AG04449 (cell line): ENCODE measurements at regions not wholly inside any gene's neighbourhood (a gene's known extent, or its start where the extent isn't known, plus 50 kb on each side); places are given as distances from the start of the nearest gene placed in this dataset.
"Not testable (repeated sequence)": the region's sequence is repeated elsewhere in the genome, so short reads cannot be mapped to it uniquely, and the experiment has no call there.

Experiments used
- CTCF ChIA-PET: fragments of 350-600 bp; formaldehyde crosslinking; extraction: SDS; loops from one replicate; lab custom pipeline; 2021; ENCODE audit warnings: antibody characterized with exemption; lab: Yijun Ruan, JAX
- POLR2A ChIA-PET: fragments of 400-600, 350-600 bp; formaldehyde crosslinking; extraction: SDS; loops from one replicate; lab custom pipeline; 2020; ENCODE audit warnings: antibody characterized with exemption, inconsistent platforms; lab: Yijun Ruan, JAX
- DNase-seq: peaks from one replicate; pipeline ENCODE4 v3.0.0-alpha.2; 2010; ENCODE audit warnings: low read depth, low spot score
- H3K4me3 ChIP-seq: 2 replicates; pipeline ENCODE4 v1.5.1; 2011; ENCODE audit warnings: low read depth, mild to moderate bottlenecking, control low read depth, low read length
- TF ChIP-seq, protein P1 (sequence below): IDR thresholded peaks from one replicate; pipeline ENCODE4 v1.5.1; 2011; ENCODE audit warnings: mild to moderate bottlenecking, moderate library complexity, low read length, control low read depth, inconsistent platforms; ENCODE audit not compliant: insufficient read depth; ENCODE audit errors: missing control alignments

DNA sequence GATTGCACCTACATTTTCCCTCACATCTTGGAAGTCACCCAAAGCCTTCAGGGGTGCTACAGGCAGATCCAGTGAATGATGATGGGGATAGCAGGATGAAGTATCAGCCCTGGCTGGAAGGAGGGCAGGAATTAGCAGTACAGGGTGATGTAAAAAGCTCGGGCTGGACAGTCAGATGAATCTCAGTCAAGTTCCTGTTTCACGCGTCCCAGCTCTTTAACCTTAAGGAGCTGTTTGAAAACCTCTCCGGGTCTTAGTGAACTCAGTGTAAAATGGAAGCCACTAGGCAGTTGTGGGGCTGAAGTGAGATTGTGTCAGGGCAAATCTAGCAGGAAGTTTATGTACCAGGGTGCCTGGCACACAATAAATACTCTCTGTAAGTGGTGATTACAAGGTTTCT, 166.4 kb upstream of the PROK2 start:
- ChIA-PET POLR2A (no interaction called here), CTCF (interaction anchor here (0.6 to 3.9 kb wide), 5 partner anchors 16 to 867 kb away, joined by 3 to 16 read pairs (median 3); no protein-coding TSS in a partner anchor)

DNA sequence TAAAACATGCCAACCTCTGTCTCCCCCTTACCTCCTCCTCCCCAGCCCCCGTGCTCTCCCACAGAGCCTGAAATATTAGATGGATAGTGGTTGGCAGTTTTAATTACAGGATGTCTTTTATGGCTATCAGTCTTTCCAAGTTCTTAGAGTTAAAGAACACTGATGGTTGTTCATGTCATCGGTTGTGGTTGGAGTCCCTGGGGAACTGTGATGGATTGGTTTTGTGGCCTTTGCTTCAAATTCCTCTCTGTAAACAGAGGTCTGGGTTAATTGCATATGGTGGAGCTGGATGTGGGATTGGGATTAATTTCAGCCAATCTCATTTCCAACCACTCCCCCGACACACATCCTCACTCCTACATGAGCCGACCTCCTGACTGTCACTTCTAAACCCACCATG, 164.5 kb upstream of the PROK2 start:
- CTCF ChIA-PET, result interaction anchor here (0.6 to 0.9 kb wide), 2 partner anchors 11 to 259 kb away, joined by 3 read pairs; no protein-coding TSS in a partner anchor
- POLR2A ChIA-PET, result no interaction called here
- TF ChIP-seq, protein P1, sequence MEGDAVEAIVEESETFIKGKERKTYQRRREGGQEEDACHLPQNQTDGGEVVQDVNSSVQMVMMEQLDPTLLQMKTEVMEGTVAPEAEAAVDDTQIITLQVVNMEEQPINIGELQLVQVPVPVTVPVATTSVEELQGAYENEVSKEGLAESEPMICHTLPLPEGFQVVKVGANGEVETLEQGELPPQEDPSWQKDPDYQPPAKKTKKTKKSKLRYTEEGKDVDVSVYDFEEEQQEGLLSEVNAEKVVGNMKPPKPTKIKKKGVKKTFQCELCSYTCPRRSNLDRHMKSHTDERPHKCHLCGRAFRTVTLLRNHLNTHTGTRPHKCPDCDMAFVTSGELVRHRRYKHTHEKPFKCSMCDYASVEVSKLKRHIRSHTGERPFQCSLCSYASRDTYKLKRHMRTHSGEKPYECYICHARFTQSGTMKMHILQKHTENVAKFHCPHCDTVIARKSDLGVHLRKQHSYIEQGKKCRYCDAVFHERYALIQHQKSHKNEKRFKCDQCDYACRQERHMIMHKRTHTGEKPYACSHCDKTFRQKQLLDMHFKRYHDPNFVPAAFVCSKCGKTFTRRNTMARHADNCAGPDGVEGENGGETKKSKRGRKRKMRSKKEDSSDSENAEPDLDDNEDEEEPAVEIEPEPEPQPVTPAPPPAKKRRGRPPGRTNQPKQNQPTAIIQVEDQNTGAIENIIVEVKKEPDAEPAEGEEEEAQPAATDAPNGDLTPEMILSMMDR, result no peak
- no peak for DNase-seq
- no peak overlapping the region for H3K4me3 ChIP-seq

More for the DNA sequence above, 166.4 kb upstream of the PROK2 start:
- TF ChIP-seq, protein P1, result no peak
- no peak overlapping the region for H3K4me3 ChIP-seq
- DNase-seq, result no peak

DNA sequence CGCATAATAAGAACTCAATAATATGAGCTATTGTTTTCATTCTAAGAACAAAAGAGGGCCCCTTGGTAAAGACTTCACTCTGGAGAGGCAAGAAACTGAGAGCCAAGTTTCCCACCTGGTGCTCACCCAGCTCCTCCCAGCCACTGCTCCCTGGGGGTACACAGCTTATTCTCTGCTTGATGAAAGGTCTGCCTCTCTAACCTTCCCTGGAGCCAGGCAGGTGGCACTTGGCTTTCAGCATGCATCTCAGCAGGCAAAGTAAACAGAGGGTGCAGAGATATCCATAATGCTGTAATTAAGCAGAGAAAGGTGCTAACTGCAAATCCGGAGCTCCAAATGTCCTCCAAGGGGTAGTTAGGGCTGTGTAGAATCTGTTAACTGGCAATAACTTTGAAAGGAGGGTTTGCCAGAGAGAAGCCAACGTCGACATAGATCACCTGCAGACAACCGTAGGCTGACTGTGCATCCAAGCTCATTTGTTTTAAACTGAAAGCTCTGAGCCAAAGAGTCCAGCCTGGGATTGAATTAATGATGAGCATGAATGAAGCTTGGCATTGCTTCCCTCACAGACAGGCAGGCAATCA, 159.6 kb upstream of the PROK2 start:
- no peak overlapping the region for H3K4me3 ChIP-seq
- TF ChIP-seq, protein P1, result no peak
- DNase-seq, result no peak
- CTCF ChIA-PET, result interaction anchor here (2.1 kb wide), 1 partner anchor 69 kb away, joined by 5 read pairs; no protein-coding TSS in a partner anchor
- POLR2A ChIA-PET, result no interaction called here

DNA sequence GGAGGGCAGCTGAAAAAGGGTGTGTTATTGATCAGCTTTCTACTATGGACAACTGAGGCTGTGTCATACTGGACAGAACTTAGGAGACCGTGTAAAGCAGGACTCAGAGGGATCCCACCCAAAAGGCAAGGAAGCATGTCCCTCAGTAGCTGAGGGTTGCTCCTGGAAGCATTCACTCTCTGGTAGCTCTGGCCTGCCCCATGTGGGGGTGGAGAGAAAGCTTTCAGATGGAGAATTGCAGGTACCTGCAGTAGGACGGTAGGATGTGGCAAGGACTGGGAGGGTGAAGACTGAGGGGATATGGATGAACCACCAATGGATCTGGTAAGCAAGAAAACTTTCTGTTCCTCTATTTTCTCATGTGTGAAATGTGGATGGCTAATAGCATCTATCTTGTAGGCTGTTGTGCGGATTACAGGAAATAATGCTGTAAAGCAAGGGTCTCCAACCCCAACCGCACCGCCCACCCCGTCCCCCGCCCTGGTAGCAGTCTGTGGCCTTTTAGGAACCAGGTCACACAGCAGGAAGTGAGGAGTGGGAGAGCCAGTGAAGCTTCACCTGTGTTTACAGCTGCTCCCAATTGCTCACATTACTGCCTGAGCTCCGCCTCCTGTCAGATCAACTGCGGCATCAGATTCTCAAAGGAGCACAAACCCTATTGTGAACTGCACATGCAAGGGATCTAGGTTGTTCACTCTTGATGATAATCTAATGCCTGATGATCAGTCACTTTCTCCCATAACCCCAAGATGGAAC, 157.7 kb upstream of the PROK2 start:
- CTCF ChIA-PET, result interaction anchor here (0.8 to 2.1 kb wide), 3 partner anchors 14 to 67 kb away, joined by 3 to 5 read pairs (median 5); no protein-coding TSS in a partner anchor
- H3K4me3 ChIP-seq, result no peak overlapping the region
- POLR2A ChIA-PET, result no interaction called here
- TF ChIP-seq, protein P1, result no peak
- DNase-seq, result no peak

DNA sequence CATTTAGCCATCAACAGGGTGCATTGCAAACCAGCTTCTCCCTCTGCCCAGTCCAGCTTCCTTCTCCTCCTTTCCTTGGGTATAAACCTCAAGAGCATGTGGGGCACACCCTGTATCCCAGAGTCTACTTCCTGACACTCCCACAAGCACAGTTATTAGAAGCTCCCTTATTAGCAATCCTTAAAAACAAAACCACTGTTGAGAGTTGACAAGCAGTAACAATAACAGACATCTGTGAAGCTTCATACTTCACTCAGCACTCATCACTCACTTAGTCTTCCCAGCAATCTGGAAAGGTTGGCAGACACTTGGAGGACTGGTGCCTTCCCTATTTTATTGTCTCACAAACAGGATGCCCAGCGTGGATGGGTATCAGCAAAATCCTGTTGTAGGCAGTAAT, 155.5 kb upstream of the PROK2 start:
- POLR2A ChIA-PET, result no interaction called here
- CTCF ChIA-PET, result interaction anchor here (1.1 to 1.9 kb wide), 5 partner anchors 10 to 882 kb away, joined by 3 to 6 read pairs (median 4); no protein-coding TSS in a partner anchor
- TF ChIP-seq, protein P1, result no peak
- H3K4me3 ChIP-seq, result no peak overlapping the region
- no peak for DNase-seq

DNA sequence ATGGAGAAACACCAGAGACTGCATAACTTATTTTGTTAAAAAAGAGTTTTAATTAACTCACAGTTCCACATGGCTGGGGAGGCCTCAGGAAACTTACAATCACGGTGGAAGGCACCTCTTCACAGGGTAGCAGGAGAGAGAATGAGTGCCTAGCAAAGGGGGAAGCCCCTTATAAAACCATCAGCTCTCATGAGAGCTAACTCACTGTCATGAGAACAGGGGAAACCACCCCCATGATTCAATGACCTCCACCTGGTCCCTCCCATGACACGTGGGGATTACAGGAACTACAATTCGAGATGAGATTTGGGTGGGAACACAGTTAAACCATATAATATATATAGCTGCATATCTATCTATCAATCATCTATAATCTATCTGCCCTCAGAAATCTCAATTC, 153.1 kb upstream of the PROK2 start:
- DNase-seq, H3K4me3 ChIP-seq, POLR2A ChIA-PET: not testable (repeated sequence)
- CTCF ChIA-PET, result interaction anchor here (1.3 to 1.7 kb wide), 2 partner anchors 10 to 49 kb away, joined by 4 to 5 read pairs; no protein-coding TSS in a partner anchor
